Neural cell (in vitro differentiated cells): ENCODE measurements at regions not wholly inside any gene's neighbourhood (a gene's known extent, or its start where the extent isn't known, plus 50 kb on each side); places are given as distances from the start of the nearest gene placed in this dataset.

Experiments
- H2AFZ ChIP-seq: fragments of 200-600, 300-800 bp; sonication (generic), shearing (Covaris generic); 2 replicates; pipeline ENCODE4 v1.6.0; 2014; ENCODE audit warnings: low read depth, mild to moderate bottlenecking, antibody characterized with exemption, low read length, moderate library complexity
- H3F3A ChIP-seq: fragments of 200-600 bp; shearing (Covaris generic); 2 replicates; pipeline ENCODE4 v1.6.1; 2016; ENCODE audit warnings: mild to moderate bottlenecking, moderate library complexity, mixed read lengths, antibody characterized with exemption, low read length; ENCODE audit not compliant: insufficient read depth, poor library complexity, severe bottlenecking
- H3K27ac ChIP-seq: fragments of 200-600, 300-800 bp; sonication (generic), shearing (Covaris generic); 2 replicates; pipeline ENCODE4 v1.5.1; 2014; ENCODE audit warnings: mild to moderate bottlenecking, low read length, moderate library complexity
- H3K27me3 ChIP-seq: fragments of 300-800, 200-600 bp; sonication (generic), shearing (Covaris generic); 2 replicates; pipeline ENCODE4 v1.6.0; 2014; ENCODE audit warnings: mild to moderate bottlenecking, low read depth, low read length, moderate library complexity; ENCODE audit not compliant: insufficient read depth
- H3K36me3 ChIP-seq: fragments of 300-800, 200-600 bp; sonication (generic), shearing (Covaris generic); 2 replicates; pipeline ENCODE4 v1.5.1; 2014; ENCODE audit warnings: mild to moderate bottlenecking, antibody characterized with exemption, low read length, moderate library complexity; ENCODE audit not compliant: insufficient read depth
- H3K4me2 ChIP-seq: fragments of 300-800, 200-600 bp; sonication (generic), shearing (Covaris generic); 2 replicates; pipeline ENCODE4 v1.6.0; 2014; ENCODE audit warnings: mild to moderate bottlenecking, low read length
- H3K4me3 ChIP-seq: fragments of 300-800, 200-600 bp; sonication (generic), shearing (Covaris generic); 2 replicates; pipeline ENCODE4 v1.5.1; 2014; ENCODE audit warnings: mild to moderate bottlenecking, low read length, moderate library complexity
- H3K79me2 ChIP-seq: fragments of 200-600 bp; shearing (Covaris generic); replicated peaks from 2 replicates; pipeline ENCODE4 v1.6.0; 2014; ENCODE audit warnings: mild to moderate bottlenecking, low read length, moderate library complexity; ENCODE audit not compliant: insufficient read depth
- H3K9ac ChIP-seq: fragments of 300-800, 200-600 bp; sonication (generic), shearing (Covaris generic); 2 replicates; pipeline ENCODE4 v1.6.1; 2016; ENCODE audit warnings: mild to moderate bottlenecking, low read length, mixed read lengths
- H3K9me2 ChIP-seq: fragments of 200-600 bp; shearing (Covaris generic); 2 replicates; pipeline ENCODE4 v1.6.1; 2016; ENCODE audit warnings: mild to moderate bottlenecking, low read length, mixed read lengths; ENCODE audit not compliant: insufficient read depth
- H3K9me3 ChIP-seq: fragments of 200-600, 300-800 bp; sonication (generic), shearing (Covaris generic); 2 replicates; pipeline ENCODE4 v1.6.1; 2016; ENCODE audit warnings: mild to moderate bottlenecking, mixed run types, low read length, moderate library complexity, mixed read lengths
- H4K20me1 ChIP-seq: fragments of 200-600 bp; shearing (Covaris generic); 2 replicates; pipeline ENCODE4 v1.6.1; 2016; ENCODE audit warnings: mild to moderate bottlenecking, mixed run types; ENCODE audit not compliant: insufficient read depth
- CTCF ChIP-seq: fragments of 450-650 bp; IDR thresholded peaks from 2 replicates; pipeline ENCODE4 v1.5.1; 2014; ENCODE audit warnings: antibody characterized with exemption, mild to moderate bottlenecking, moderate library complexity; ENCODE audit not compliant: poor library complexity, severe bottlenecking
- EP300 ChIP-seq: fragments of 450-650 bp; conservative IDR thresholded peaks from 2 replicates; pipeline ENCODE4 v1.6.1; 2014; ENCODE audit warnings: antibody characterized with exemption, mild to moderate bottlenecking, moderate library complexity; ENCODE audit not compliant: poor library complexity, severe bottlenecking
- EZH2 ChIP-seq: fragments of 200-600, 300-800 bp; shearing (Covaris generic), sonication (generic); IDR thresholded peaks from 2 replicates; pipeline ENCODE4 v1.6.1; 2014; ENCODE audit warnings: antibody characterized with exemption, low read length, borderline replicate concordance, mild to moderate bottlenecking; ENCODE audit not compliant: insufficient read depth, poor library complexity, severe bottlenecking
- MXI1 ChIP-seq: fragments of 450-650 bp; conservative IDR thresholded peaks from 2 replicates; pipeline ENCODE4 v1.6.1; 2014; ENCODE audit warnings: antibody characterized with exemption, mild to moderate bottlenecking; ENCODE audit not compliant: poor library complexity, severe bottlenecking
- POLR2AphosphoS5 ChIP-seq: IDR thresholded peaks from 2 replicates; pipeline ENCODE4 v1.6.1; 2012
- RAD21 ChIP-seq: fragments of 450-650 bp; conservative IDR thresholded peaks from 2 replicates; pipeline ENCODE4 v1.6.1; 2014; ENCODE audit warnings: antibody characterized with exemption, mild to moderate bottlenecking, moderate library complexity
- SMC3 ChIP-seq: fragments of 450-650 bp; conservative IDR thresholded peaks from 2 replicates; pipeline ENCODE4 v1.6.1; 2014; ENCODE audit warnings: antibody characterized with exemption, mild to moderate bottlenecking, moderate library complexity; ENCODE audit not compliant: poor library complexity
- TAF1 ChIP-seq: IDR thresholded peaks from 2 replicates; pipeline ENCODE4 v1.6.1; 2012; ENCODE audit warnings: low read depth
- TF ChIP-seq, protein P1 (sequence below): IDR thresholded peaks from 2 replicates; pipeline ENCODE4 v1.6.1; 2012; ENCODE audit warnings: borderline replicate concordance

GRCh38 chr10:78762086-78762630 is 306.6 kb upstream of the ZMIZ1 start:
- TF ChIP-seq SMC3 (no peak), RAD21 (no peak), TAF1 (no peak), MXI1 (no peak), CTCF (no peak), EP300 (no peak), POLR2AphosphoS5 (no peak), EZH2 (no peak)
- TF ChIP-seq, protein P1, sequence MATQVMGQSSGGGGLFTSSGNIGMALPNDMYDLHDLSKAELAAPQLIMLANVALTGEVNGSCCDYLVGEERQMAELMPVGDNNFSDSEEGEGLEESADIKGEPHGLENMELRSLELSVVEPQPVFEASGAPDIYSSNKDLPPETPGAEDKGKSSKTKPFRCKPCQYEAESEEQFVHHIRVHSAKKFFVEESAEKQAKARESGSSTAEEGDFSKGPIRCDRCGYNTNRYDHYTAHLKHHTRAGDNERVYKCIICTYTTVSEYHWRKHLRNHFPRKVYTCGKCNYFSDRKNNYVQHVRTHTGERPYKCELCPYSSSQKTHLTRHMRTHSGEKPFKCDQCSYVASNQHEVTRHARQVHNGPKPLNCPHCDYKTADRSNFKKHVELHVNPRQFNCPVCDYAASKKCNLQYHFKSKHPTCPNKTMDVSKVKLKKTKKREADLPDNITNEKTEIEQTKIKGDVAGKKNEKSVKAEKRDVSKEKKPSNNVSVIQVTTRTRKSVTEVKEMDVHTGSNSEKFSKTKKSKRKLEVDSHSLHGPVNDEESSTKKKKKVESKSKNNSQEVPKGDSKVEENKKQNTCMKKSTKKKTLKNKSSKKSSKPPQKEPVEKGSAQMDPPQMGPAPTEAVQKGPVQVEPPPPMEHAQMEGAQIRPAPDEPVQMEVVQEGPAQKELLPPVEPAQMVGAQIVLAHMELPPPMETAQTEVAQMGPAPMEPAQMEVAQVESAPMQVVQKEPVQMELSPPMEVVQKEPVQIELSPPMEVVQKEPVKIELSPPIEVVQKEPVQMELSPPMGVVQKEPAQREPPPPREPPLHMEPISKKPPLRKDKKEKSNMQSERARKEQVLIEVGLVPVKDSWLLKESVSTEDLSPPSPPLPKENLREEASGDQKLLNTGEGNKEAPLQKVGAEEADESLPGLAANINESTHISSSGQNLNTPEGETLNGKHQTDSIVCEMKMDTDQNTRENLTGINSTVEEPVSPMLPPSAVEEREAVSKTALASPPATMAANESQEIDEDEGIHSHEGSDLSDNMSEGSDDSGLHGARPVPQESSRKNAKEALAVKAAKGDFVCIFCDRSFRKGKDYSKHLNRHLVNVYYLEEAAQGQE = no peak
- Histone ChIP-seq H3K9me2 (no peaks in the 10 kb centered on the region), H3K36me3 (no peaks in the 10 kb centered on the region), H3K27ac (no peak overlapping the region), H3K9me3 (no peaks in the 10 kb centered on the region), H3K4me2 (no peak overlapping the region), H4K20me1 (no peaks in the 10 kb centered on the region), H3K9ac (no peak overlapping the region), H3F3A (no peaks in the 10 kb centered on the region), H2AFZ (no peak overlapping the region), H3K79me2 (no peaks in the 10 kb centered on the region), H3K4me3 (no peak overlapping the region), H3K27me3 (no peaks in the 10 kb centered on the region)

DNA sequence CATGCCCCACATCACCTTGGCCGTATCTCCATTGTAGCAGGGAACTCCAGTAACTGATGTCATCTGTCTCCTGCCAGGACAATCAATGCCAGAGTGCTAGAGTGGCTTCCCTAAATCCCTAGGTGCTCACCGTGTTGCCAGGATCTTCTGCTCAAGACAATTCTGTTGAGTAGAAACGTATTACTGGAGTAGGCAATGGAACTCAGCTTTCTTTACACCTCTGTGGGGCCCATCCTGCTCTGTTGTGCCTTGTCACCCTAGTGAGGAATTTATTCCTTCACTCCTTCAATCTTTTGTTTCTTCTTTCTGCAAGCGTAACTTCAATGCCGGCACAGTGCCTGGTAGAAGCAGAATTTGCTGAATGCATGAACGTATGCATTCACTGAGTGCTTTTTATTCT is 305.5 kb upstream of the ZMIZ1 start:
- H3K27me3 ChIP-seq = no peaks in the 10 kb centered on the region
- TF ChIP-seq EZH2 (no peak), TAF1 (no peak), CTCF (no peak), MXI1 (no peak), SMC3 (no peak), EP300 (no peak), RAD21 (no peak), POLR2AphosphoS5 (no peak)
- TF ChIP-seq, protein P1 = no peak

More for the DNA sequence above, 305.5 kb upstream of the ZMIZ1 start:
- no peaks in the 10 kb centered on the region for H3K9me2 ChIP-seq
- no peaks in the 10 kb centered on the region for H3F3A ChIP-seq
- H2AFZ ChIP-seq = no peak overlapping the region
- H4K20me1 ChIP-seq = no peaks in the 10 kb centered on the region
- no peak overlapping the region for H3K4me3 ChIP-seq
- H3K9me3 ChIP-seq = no peaks in the 10 kb centered on the region
- H3K27ac ChIP-seq = no peak overlapping the region
- H3K9ac ChIP-seq = no peak overlapping the region
- H3K36me3 ChIP-seq = no peaks in the 10 kb centered on the region
- no peaks in the 10 kb centered on the region for H3K79me2 ChIP-seq
- H3K4me2 ChIP-seq = no peak overlapping the region
